Retinal pigment epithelial cell (primary cell): ENCODE measurements at regions not wholly inside any gene's neighbourhood (a gene's known extent, or its start where the extent isn't known, plus 50 kb on each side); places are given as distances from the start of the nearest gene placed in this dataset.

Source experiments
- DNase-seq: peaks from one replicate; pipeline ENCODE4 v3.0.0-alpha.2; 2010; ENCODE audit warnings: low read depth
- H3K4me3 ChIP-seq: 2 replicates; pipeline ENCODE4 v1.5.1; 2011; ENCODE audit warnings: mild to moderate bottlenecking, low read length, control low read depth, moderate library complexity
- CTCF ChIP-seq: conservative IDR thresholded peaks from 2 replicates; pipeline ENCODE4 v1.5.1; 2011; ENCODE audit warnings: low read depth, low read length, control low read depth, inconsistent platforms

- no peak for TF ChIP-seq CTCF
- no peak overlapping the region for H3K4me3 ChIP-seq
- no peak for DNase-seq
Observed at GRCh38 chr3:84260596-84260995, 698.2 kb upstream of the CADM2 start.

DNA sequence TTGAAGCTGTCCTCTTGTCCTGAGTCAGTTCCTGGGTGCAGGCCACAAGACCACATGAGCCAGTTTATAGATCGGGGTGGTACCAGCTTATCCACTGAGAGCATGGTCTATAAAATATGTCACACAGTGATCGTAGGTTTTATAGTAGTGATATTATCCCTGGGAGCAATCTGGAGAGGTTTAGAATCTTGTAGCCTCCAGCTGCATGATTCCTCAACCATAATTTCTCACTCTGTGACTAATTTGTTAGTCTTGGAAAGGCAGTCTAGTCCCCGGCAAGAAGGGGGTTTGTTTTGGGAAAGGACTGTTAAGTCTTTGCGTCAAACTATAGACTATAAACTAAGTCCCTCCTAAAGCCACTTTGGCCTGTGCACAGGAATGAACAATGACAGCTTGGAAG is 693.0 kb upstream of the CADM2 start:
- DNase-seq, result no peak
- no peak for TF ChIP-seq CTCF
- no peak overlapping the region for H3K4me3 ChIP-seq

GRCh38 chr3:84275532-84275931 is 683.3 kb upstream of the CADM2 start:
- no peak for TF ChIP-seq CTCF
- no peak overlapping the region for H3K4me3 ChIP-seq
- DNase-seq, result no peak

DNA sequence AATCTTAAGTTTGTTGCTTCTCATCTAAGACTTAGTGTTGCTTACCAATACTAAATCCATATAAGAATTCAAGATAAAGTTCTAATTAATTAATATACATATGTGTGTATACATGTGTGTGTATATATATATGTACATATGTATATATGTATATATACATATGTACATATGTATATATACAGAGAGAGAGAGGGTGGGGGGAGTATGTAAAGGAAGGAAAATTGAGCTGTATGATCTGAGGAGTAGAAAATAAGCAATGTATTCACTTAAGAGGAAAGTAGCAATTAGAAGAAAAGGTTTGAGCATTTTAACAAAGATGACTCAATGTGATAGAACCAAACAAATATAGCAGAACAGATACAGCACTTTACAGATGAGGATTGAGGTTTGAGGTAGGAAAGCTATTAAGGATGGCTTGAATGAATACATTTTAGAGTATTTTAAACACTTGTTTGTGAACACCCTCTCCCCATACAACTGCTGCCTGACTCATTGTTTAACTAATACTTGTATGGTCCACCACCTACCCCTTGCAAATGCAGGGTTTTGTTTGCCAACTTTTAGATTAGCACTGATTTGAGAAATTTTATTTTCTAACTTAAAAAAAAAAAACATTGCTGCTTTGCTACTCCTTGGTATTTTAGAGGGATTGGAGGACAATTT is 681.1 kb upstream of the CADM2 start:
- TF ChIP-seq CTCF, result no peak
- no peak overlapping the region for H3K4me3 ChIP-seq

DNA sequence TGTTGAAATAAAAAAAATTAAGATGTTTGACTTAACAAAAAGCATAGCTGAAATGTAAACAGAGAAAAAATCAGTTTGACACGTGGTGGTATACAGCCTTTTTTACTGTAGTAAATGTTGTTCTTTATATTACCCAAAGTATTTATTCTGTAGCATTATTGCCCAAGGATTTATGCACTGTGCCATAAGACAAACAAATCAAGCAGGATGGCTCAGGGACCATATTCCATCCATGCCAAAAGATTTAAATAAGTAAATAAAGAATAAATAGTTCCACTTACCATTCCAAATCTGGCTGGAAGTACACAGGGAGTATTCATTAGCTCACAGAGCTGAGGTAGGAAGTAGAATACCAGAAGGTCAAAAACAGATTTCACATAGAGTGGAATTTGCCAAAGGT is 666.7 kb upstream of the CADM2 start:
- H3K4me3 ChIP-seq, result no peak overlapping the region
- no peak for DNase-seq
- no peak for TF ChIP-seq CTCF

More for the DNA sequence above, 681.1 kb upstream of the CADM2 start:
- DNase-seq, result no peak

- no peak for DNase-seq
- TF ChIP-seq CTCF, result no peak
- no peak overlapping the region for H3K4me3 ChIP-seq
Observed at GRCh38 chr3:84299329-84299728, 659.5 kb upstream of the CADM2 start.

DNA sequence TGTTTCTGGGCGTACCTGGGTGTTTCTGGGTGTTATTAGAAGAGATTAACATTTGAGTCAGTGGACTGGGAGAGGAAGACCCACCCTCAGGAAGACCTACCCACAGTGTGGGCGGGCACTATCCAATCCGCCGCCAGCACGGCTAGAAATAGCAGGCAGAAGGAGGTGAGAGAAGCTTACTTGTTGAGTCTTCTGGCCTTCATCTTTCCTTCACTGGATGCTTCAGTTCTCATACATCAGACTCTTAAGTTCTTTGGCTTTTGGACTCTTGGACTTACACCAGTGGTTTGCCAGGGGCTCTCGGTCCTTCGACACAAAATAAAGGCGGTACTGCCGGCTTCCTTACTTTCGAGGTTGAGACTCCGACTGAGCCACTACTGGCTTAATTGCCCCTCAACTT is 654.6 kb upstream of the CADM2 start:
- no peak for TF ChIP-seq CTCF
- no peak overlapping the region for H3K4me3 ChIP-seq
- DNase-seq, result no peak
